Esophagus muscularis mucosa (tissue), 4 donors: ENCODE measurements at regions not wholly inside any gene's neighbourhood (a gene's known extent, or its start where the extent isn't known, plus 50 kb on each side); places are given as distances from the start of the nearest gene placed in this dataset.

Experiments used
- CTCF ChIP-seq, 3 experiments: fragments of 200-600 bp in 2 of 3; fragments of 450-650 bp in 1 of 3; sonication (generic) in 2 of 3; IDR thresholded peaks; one replicate each; pipeline ENCODE4 v1.5.1; 2017 to 2019; ENCODE audit warnings: antibody characterized with exemption in 3 of 3, mild to moderate bottlenecking in 2 of 3, moderate library complexity in 1 of 3
- EP300 ChIP-seq: sonication (generic); formaldehyde crosslinking; IDR thresholded peaks from one replicate; pipeline ENCODE4 v1.6.1; 2017; ENCODE audit warnings: antibody characterized with exemption
- POLR2A ChIP-seq: fragments of 450-650 bp; IDR thresholded peaks from one replicate; pipeline ENCODE4 v1.6.1; 2017; ENCODE audit warnings: antibody characterized with exemption, moderate library complexity, mild to moderate bottlenecking, low read depth

DNA sequence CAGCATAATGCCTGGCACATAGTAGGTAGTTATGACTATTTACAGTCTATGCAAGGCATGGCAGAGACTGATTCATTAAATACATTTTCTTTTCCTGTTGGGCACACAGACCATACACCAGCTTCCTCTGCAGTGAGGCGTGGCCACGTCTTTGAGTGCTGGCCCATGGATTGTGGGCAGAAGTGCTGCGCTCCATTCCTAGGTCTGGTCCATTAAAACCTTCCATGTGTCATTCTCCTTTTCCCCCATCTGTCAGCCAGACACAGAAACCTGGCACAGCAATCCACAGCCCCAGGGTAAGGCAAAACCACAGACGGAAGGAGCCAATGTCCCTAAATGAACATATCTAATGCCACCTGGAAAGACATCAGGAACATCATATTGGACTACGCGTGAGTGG lies 141.9 kb downstream of the TTC32 start:
- TF ChIP-seq CTCF (IDR thresholded peaks at IDR 0.05) = no peak
- TF ChIP-seq EP300 = no peak
- no peak for TF ChIP-seq POLR2A
